Fibroblast of lung (primary cell): ENCODE measurements at regions not wholly inside any gene's neighbourhood (a gene's known extent, or its start where the extent isn't known, plus 50 kb on each side); places are given as distances from the start of the nearest gene placed in this dataset.
A peak's percentile ranks its signal among the peaks of the same experiment; 100 is the strongest.

Experiments
- DNase-seq, 2 donors: peaks; one replicate each; pipeline versions ENCODE4 v3.0.0 to v3.0.0-alpha.2; 2010; ENCODE audit warnings: low read depth in 2 of 2
- H2AFZ ChIP-seq: 2 replicates; pipeline ENCODE4 v1.5.1; 2012; ENCODE audit warnings: low read length, control low read depth, inconsistent platforms
- H3K27ac ChIP-seq: 2 replicates; pipeline ENCODE4 v1.5.1; 2011; ENCODE audit warnings: low read length, control low read depth; ENCODE audit not compliant: insufficient read depth
- H3K27me3 ChIP-seq: 2 replicates; pipeline ENCODE4 v1.5.1; 2011; ENCODE audit warnings: mild to moderate bottlenecking, low read length; ENCODE audit not compliant: control insufficient read depth, insufficient read depth
- H3K36me3 ChIP-seq: 2 replicates; pipeline ENCODE4 v1.5.1; 2011; ENCODE audit warnings: low read length; ENCODE audit not compliant: control insufficient read depth, insufficient read depth
- H3K4me1 ChIP-seq: 2 replicates; pipeline ENCODE4 v1.5.1; 2011; ENCODE audit warnings: low read length; ENCODE audit not compliant: control insufficient read depth, insufficient read depth; ENCODE audit errors: extremely low read depth
- H3K4me2 ChIP-seq: 2 replicates; pipeline ENCODE4 v1.5.1; 2011; ENCODE audit warnings: low read length, control low read depth; ENCODE audit not compliant: insufficient read depth; ENCODE audit errors: extremely low read depth
- H3K4me3 ChIP-seq, 4 experiments: fragments of 200-600 bp in 1 of 4; sonication (generic) in 1 of 4; replicated peaks in 1 of 4; 2 replicates each; pipeline ENCODE4 v1.5.1; 2011 to 2016; ENCODE audit warnings: low read length in 4 of 4, low read depth in 3 of 4, mild to moderate bottlenecking in 3 of 4, control low read depth in 2 of 4, inconsistent platforms in 1 of 4, mixed read lengths in 1 of 4; ENCODE audit not compliant: insufficient read depth in 1 of 4; ENCODE audit errors: control extremely low read depth in 1 of 4
- H3K79me2 ChIP-seq: 2 replicates; pipeline ENCODE4 v1.5.1; 2012; ENCODE audit warnings: mild to moderate bottlenecking, low read length, inconsistent platforms; ENCODE audit not compliant: control insufficient read depth, insufficient read depth
- H3K9ac ChIP-seq: 2 replicates; pipeline ENCODE4 v1.5.1; 2011; ENCODE audit warnings: mild to moderate bottlenecking, low read length, control low read depth; ENCODE audit not compliant: insufficient read depth
- H3K9me3 ChIP-seq: 2 replicates; pipeline ENCODE4 v1.5.1; 2012; ENCODE audit warnings: low read depth, low read length; ENCODE audit not compliant: control insufficient read depth, insufficient read depth
- H4K20me1 ChIP-seq: 2 replicates; pipeline ENCODE4 v1.5.1; 2011; ENCODE audit warnings: low read length; ENCODE audit not compliant: control insufficient read depth, insufficient read depth; ENCODE audit errors: extremely low read depth
- CTCF ChIP-seq, 2 donors: IDR thresholded peaks in 1 of 2; conservative IDR thresholded peaks in 1 of 2; 1 replicate in 1 of 2; 2 replicates in 1 of 2; pipeline ENCODE4 v1.5.1; 2011 to 2012; ENCODE audit warnings: low read length in 2 of 2, control low read depth in 1 of 2, inconsistent platforms in 1 of 2, low read depth in 1 of 2, mild to moderate bottlenecking in 1 of 2
- EZH2 ChIP-seq: IDR thresholded peaks from 2 replicates; pipeline ENCODE4 v1.5.1; 2012; ENCODE audit warnings: low read length, control low read depth, mild to moderate bottlenecking; ENCODE audit errors: missing control alignments

GRCh38 chr3:187906416-187906815 is 161.1 kb upstream of the BCL6 start:
- H2AFZ ChIP-seq = no peak overlapping the region
- H3K27me3 ChIP-seq = no peaks in the 10 kb centered on the region
- H3K9me3 ChIP-seq = no peaks in the 10 kb centered on the region
- no peaks in the 10 kb centered on the region for H4K20me1 ChIP-seq
- no peak overlapping the region for H3K27ac ChIP-seq
- TF ChIP-seq EZH2 (no peak), CTCF (conservative IDR thresholded peaks at IDR 0.05 in 1 of 2, IDR thresholded peaks at IDR 0.05 in 1 of 2; ENCODE audit: low read depth in 1 of 2, low read length in 2 of 2) (no peak)
- no peaks in the 10 kb centered on the region for H3K4me1 ChIP-seq
- H3K79me2 ChIP-seq = no peaks in the 10 kb centered on the region
- H3K4me3 ChIP-seq = no peak overlapping the region
- H3K9ac ChIP-seq = no peak overlapping the region
- DNase-seq = no peak
- H3K4me2 ChIP-seq = no peak overlapping the region
- H3K36me3 ChIP-seq = no peaks in the 10 kb centered on the region

- H3K79me2 ChIP-seq = no peaks in the 10 kb centered on the region
- H3K36me3 ChIP-seq = no peaks in the 10 kb centered on the region
- H3K4me2 ChIP-seq = no peak overlapping the region
- H3K4me3 ChIP-seq = no peak overlapping the region
- H3K4me1 ChIP-seq = no peaks in the 10 kb centered on the region
- no peaks in the 10 kb centered on the region for H3K9me3 ChIP-seq
- H2AFZ ChIP-seq = no peak overlapping the region
- DNase-seq = no peak
- no peak for TF ChIP-seq CTCF (conservative IDR thresholded peaks at IDR 0.05 in 1 of 2, IDR thresholded peaks at IDR 0.05 in 1 of 2; ENCODE audit: low read depth in 1 of 2, low read length in 2 of 2)
- TF ChIP-seq EZH2 = no peak
- no peaks in the 10 kb centered on the region for H3K27me3 ChIP-seq
- no peak overlapping the region for H3K27ac ChIP-seq
- H4K20me1 ChIP-seq = no peaks in the 10 kb centered on the region
- no peak overlapping the region for H3K9ac ChIP-seq
These were observed 161.7 kb upstream of the BCL6 start for GRCh38 chr3:187906920-187907319.

GRCh38 chr3:187909866-187910265 is 164.6 kb upstream of the BCL6 start:
- Histone ChIP-seq H3K27me3 (no peaks in the 10 kb centered on the region), H3K27ac (no peak overlapping the region), H3K4me1 (peaks cover 6% of the 10 kb centered on the region), H3K9me3 (no peaks in the 10 kb centered on the region), H4K20me1 (no peaks in the 10 kb centered on the region), H3K4me2 (no peak overlapping the region), H3K4me3 (no peak overlapping the region), H3K79me2 (no peaks in the 10 kb centered on the region), H2AFZ (no peak overlapping the region), H3K36me3 (no peaks in the 10 kb centered on the region), H3K9ac (no peak overlapping the region)
- TF ChIP-seq CTCF (conservative IDR thresholded peaks at IDR 0.05 in 1 of 2, IDR thresholded peaks at IDR 0.05 in 1 of 2; ENCODE audit: low read depth in 1 of 2, low read length in 2 of 2) = no peak
- no peak for TF ChIP-seq EZH2
- DNase-seq = peak in 1 of 2 donors; percentile 59
